OCI-LY3 (cell line): ENCODE measurements at regions not wholly inside any gene's neighbourhood (a gene's known extent, or its start where the extent isn't known, plus 50 kb on each side); places are given as distances from the start of the nearest gene placed in this dataset.
"Not testable (repeated sequence)": the region's sequence is repeated elsewhere in the genome, so short reads cannot be mapped to it uniquely, and the experiment has no call there.

Experiments
- CTCF ChIP-seq: fragments of 200-600, 300-600 bp; sonication (generic); IDR thresholded peaks from 2 replicates; pipeline ENCODE4 v1.5.1; 2014; ENCODE audit warnings: antibody characterized with exemption, low read length, low read depth
- EZH2phosphoT487 ChIP-seq: fragments of 200-600 bp; shearing (Covaris generic); IDR thresholded peaks from 2 replicates; pipeline ENCODE4 v1.6.1; 2018; ENCODE audit warnings: antibody characterized with exemption, mixed run types, low read depth

- TF ChIP-seq CTCF, EZH2phosphoT487: not testable (repeated sequence)
Observed at GRCh38 chr7:149579365-149579764, 81.8 kb upstream of the ZNF746 start.
